Cardiac muscle cell (in vitro differentiated cells and primary cell): ENCODE measurements at regions not wholly inside any gene's neighbourhood (a gene's known extent, or its start where the extent isn't known, plus 50 kb on each side); places are given as distances from the start of the nearest gene placed in this dataset.

ENCODE experiments used
- DNase-seq, 2 donors: peaks; one replicate each; pipeline versions ENCODE4 v3.0.0 to v3.0.0-alpha.2; 2010 to 2017; ENCODE audit warnings: low read depth in 1 of 2, low spot score in 1 of 2
- H3K27ac ChIP-seq: fragments of 200-600 bp; sonication (generic); 2 replicates; pipeline ENCODE4 v1.5.1; 2016
- H3K27me3 ChIP-seq: fragments of 200-600 bp; sonication (generic); 2 replicates; pipeline ENCODE4 v1.6.0; 2016; ENCODE audit warnings: control low read depth
- H3K36me3 ChIP-seq: fragments of 200-600 bp; sonication (generic); 2 replicates; pipeline ENCODE4 v1.5.1; 2016; ENCODE audit warnings: control low read depth
- H3K4me1 ChIP-seq: fragments of 200-600 bp; sonication (generic); 2 replicates; pipeline ENCODE4 v1.8.1; 2017; ENCODE audit warnings: low read depth, mild to moderate bottlenecking, mixed run types
- H3K4me3 ChIP-seq: fragments of 200-600 bp; sonication (generic); 2 replicates; pipeline ENCODE4 v1.5.1; 2016; ENCODE audit warnings: mild to moderate bottlenecking
- H3K9me3 ChIP-seq: fragments of 200-600 bp; sonication (generic); 2 replicates; pipeline ENCODE4 v1.5.1; 2017; ENCODE audit warnings: low read depth, mild to moderate bottlenecking, control low read depth
- TF ChIP-seq, protein P1 (sequence below): IDR thresholded peaks from 2 replicates; pipeline ENCODE4 v1.5.1; 2012; ENCODE audit warnings: low read depth, mild to moderate bottlenecking, low read length

DNA sequence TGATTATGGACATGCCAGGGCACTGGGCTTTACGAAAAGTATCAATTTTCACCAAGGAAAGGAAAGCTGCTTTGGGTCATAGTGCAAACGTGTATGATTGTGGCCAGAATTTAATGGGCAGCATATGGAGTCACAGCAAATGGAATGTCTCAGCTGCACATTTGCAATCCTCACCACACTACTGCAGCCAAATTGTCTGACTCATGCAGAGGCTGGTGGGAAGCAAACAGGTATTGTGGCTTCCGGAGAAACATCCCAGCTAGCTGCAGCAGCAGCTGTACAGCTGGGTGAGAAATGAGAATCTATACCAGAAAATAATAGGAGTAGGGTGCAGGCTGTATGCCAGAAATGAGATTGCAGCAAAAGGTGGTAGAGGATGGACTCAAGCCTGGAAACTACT is 374.7 kb upstream of the VWC2 start:
- no peaks in the 10 kb centered on the region for H3K9me3 ChIP-seq
- TF ChIP-seq, protein P1, sequence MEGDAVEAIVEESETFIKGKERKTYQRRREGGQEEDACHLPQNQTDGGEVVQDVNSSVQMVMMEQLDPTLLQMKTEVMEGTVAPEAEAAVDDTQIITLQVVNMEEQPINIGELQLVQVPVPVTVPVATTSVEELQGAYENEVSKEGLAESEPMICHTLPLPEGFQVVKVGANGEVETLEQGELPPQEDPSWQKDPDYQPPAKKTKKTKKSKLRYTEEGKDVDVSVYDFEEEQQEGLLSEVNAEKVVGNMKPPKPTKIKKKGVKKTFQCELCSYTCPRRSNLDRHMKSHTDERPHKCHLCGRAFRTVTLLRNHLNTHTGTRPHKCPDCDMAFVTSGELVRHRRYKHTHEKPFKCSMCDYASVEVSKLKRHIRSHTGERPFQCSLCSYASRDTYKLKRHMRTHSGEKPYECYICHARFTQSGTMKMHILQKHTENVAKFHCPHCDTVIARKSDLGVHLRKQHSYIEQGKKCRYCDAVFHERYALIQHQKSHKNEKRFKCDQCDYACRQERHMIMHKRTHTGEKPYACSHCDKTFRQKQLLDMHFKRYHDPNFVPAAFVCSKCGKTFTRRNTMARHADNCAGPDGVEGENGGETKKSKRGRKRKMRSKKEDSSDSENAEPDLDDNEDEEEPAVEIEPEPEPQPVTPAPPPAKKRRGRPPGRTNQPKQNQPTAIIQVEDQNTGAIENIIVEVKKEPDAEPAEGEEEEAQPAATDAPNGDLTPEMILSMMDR = no peak
- H3K4me1 ChIP-seq = no peaks in the 10 kb centered on the region
- H3K36me3 ChIP-seq = no peaks in the 10 kb centered on the region
- no peak overlapping the region for H3K27ac ChIP-seq
- DNase-seq = peak in 1 of 2 donors; percentile 28
- no peak overlapping the region for H3K4me3 ChIP-seq
- H3K27me3 ChIP-seq = no peaks in the 10 kb centered on the region

DNA sequence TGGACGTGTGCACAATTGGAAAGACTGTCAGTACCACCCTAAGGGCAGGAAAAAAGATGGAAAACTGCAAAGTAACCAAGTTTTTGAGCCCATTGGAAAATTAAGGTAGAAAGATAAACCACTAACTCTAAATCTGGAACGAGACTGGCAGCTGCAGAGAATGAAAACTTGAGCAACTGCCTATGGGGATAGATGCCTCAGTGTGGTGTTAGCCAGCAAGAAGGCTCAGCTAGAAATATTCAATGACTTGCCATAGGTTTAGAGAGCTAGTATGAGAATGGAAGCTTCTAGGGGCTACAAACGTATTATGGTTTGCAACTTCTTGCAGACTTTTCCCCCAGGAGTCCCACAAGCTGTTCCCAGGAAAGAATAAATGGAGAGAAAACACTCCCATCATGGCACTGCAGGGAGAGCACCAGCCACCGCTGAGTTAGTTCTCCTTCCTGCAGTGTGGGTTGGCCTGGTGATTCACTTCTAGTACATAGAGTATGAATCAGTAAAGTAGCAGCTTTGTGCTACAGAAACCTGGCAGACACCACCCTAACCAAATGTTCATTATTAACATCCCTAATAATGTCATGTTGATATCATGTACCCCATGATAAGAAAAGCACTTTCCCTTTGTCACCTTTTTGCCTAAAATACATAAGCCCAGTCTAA is 372.4 kb upstream of the VWC2 start:
- H3K27ac ChIP-seq = no peak overlapping the region
- H3K27me3 ChIP-seq = no peaks in the 10 kb centered on the region
- H3K4me1 ChIP-seq = no peaks in the 10 kb centered on the region
- DNase-seq = no peak
- H3K36me3 ChIP-seq = no peaks in the 10 kb centered on the region
- H3K4me3 ChIP-seq = no peak overlapping the region
- H3K9me3 ChIP-seq = no peaks in the 10 kb centered on the region
- TF ChIP-seq, protein P1 = no peak

DNA sequence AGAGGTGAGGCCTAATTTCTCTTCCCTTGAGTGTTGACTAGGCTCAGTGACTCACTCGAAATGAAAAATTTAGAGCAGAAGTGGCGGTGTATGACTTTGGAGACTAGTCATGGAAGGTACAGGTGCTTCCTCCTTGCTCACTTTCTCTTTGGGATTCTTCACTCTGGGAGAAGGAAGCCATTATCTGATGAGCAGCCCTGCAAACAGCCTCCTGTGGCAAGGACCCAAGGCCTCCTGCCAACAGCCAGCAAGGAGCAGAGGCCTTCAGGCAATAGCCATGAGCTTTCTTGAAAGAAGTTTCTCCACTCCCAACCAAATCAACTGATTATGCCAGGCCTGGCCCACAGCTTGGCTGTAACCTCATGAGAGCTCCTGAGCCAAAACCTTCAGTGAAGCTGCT is 369.6 kb upstream of the VWC2 start:
- H3K36me3 ChIP-seq = no peaks in the 10 kb centered on the region
- no peak for DNase-seq
- no peak overlapping the region for H3K4me3 ChIP-seq
- H3K4me1 ChIP-seq = no peaks in the 10 kb centered on the region
- H3K27me3 ChIP-seq = no peaks in the 10 kb centered on the region
- TF ChIP-seq, protein P1 = no peak
- H3K27ac ChIP-seq = no peak overlapping the region
- H3K9me3 ChIP-seq = no peaks in the 10 kb centered on the region

DNA sequence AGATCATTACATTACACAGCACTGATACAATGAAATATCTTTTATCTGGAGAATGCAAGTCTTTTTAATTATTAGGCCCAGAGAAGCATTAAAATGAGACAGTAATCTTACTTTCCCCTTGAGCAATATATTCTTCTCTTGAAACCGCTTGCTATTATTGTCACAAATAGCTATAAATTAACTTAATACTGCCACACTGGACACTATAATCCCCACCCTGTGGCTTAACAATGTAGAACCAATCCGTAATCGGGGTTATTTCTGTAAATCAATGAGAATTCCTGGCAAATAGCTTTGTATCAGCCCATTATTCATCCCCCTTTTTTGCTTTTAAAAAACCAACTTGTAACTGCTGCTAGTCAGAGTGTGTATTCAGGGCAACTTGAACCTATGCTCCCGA is 366.2 kb upstream of the VWC2 start:
- Histone ChIP-seq H3K36me3 (no peaks in the 10 kb centered on the region), H3K4me3 (no peak overlapping the region), H3K4me1 (peaks cover 8% of the 10 kb centered on the region), H3K27me3 (no peaks in the 10 kb centered on the region), H3K27ac (no peak overlapping the region), H3K9me3 (no peaks in the 10 kb centered on the region)
- TF ChIP-seq, protein P1 = no peak
- no peak for DNase-seq

DNA sequence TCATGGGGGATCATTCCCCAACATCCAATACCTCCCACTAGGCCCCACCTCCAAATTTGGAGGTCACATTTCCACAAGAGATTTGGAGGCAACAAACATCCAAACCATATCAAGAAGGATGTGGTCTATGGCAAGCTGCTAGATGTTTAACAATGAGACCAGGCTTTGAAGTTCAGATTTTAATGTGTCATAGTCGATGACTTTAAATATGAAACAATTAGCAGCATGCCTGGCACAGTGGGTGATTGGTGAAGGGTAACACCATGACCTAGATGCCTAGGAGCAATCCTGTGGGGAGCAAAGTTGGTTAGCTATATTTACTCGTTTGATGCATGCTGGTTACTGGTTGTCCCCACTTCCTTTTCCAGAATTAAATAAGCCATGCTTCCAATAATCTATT is 356.4 kb upstream of the VWC2 start:
- Histone ChIP-seq H3K27me3 (no peaks in the 10 kb centered on the region), H3K36me3 (no peaks in the 10 kb centered on the region), H3K9me3 (no peaks in the 10 kb centered on the region), H3K4me1 (no peaks in the 10 kb centered on the region), H3K4me3 (no peak overlapping the region), H3K27ac (no peak overlapping the region)
- no peak for DNase-seq
- TF ChIP-seq, protein P1 = no peak
